ENCODE measurements at regions not wholly inside any gene's neighbourhood (a gene's known extent, or its start where the extent isn't known, plus 50 kb on each side); places are given as distances from the start of the nearest gene placed in this dataset.
"Not testable (repeated sequence)": the region's sequence is repeated elsewhere in the genome, so short reads cannot be mapped to it uniquely, and the experiment has no call there.

- DNase-seq (ENCODE audit: low read depth, low spot score) = no peak
- in situ Hi-C loops (cut with HindIII; ENCODE audit: low pct_unique_long_range_greater_than_20kb, low sequenced_read_pairs) = no loop called here
Measured at GRCh38 chr4:20022471-20022870, 229.2 kb upstream of the SLIT2 start.

GRCh38 chr4:20020056-20020455, 231.6 kb upstream of the SLIT2 start:
- no peak for DNase-seq (ENCODE audit: low read depth, low spot score)
- in situ Hi-C loops (cut with HindIII; ENCODE audit: low pct_unique_long_range_greater_than_20kb, low sequenced_read_pairs) = no loop called here

DNA sequence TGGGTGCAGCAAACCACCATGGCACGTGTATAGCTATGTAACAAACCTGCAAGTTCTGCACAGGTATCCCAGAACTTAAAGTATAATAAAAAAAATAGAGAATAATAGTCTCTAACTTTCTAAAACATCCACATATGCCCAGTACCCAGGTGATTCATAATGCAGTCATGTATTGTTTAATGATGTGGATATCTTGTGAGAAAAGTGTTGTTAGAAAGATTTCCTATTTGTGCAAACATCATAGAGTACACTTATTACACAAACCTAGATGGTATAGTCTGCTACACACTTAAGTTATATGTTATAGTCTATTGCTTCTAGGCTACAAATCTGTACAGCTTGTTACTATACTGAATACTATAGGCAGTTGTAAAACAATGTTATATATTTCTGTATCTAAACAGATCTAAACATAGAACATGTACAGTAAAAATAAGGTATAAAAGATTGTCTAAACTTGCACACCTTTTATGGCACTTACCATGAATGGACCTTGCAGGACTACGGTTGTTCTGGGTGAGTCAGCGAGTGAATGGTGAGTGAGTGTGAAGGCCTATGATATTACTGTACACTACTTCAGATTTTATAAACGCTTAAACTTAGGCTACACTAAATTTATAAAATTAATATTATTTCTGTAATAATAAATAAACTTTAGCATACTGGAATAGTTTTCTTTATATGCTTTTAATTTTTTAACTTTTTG, 232.2 kb upstream of the SLIT2 start:
- in situ Hi-C loops (cut with HindIII; ENCODE audit: low pct_unique_long_range_greater_than_20kb, low sequenced_read_pairs) = no loop called here
- DNase-seq (ENCODE audit: low read depth, low spot score) = no peak

DNA sequence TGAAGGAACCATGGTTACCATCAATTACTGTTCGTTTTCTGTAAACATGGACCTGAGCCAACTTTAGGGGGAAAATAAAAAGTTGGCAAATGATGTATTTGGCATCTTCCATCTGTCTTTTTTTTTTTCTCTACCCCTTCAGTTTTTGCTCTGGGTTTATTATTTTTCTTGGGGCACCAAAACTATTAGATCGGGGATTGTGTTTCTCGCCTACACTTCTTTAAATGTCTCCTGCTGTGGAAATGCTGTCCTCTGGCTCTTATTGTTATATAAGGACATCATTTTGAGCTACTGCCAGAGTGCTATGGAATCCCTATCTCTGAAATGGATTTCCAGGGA, 234.0 kb upstream of the SLIT2 start:
- in situ Hi-C loops (cut with HindIII; ENCODE audit: low pct_unique_long_range_greater_than_20kb, low sequenced_read_pairs) = no loop called here
- DNase-seq (ENCODE audit: low read depth, low spot score) = no peak

DNA sequence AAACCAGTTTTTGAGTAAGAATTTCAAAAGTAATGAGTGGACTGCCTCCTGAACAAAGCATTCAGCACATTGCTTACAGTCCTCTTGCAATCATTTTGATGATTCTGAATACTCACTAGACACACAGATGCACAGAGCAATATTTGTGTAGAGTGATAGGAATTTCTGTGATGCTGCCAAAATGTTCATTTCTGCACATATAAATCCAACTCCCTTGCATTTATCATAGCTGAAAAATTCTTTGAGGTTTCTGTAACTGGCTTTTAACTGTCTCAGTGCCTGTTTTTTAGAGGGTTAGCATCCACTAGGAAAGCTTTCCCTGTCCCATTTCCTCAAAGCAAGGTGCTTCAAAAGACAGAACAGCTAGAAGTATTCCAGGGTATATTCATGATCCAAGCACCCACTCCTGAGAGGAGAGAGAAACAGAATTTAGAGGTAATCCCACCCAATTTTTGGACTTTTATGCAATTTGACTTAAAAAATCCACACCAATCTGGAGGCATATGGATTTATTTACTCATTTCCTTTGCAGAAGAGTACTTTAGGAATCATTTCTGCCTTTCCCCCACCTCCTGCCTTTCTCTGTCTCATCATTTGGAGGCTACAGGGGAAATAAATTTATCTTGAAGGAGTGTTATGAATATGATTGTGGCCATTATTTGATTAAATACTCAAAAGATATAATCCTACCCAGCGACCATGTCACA, 234.5 kb upstream of the SLIT2 start:
- DNase-seq (ENCODE audit: low read depth, low spot score) = no peak
- in situ Hi-C loops (cut with HindIII; ENCODE audit: low pct_unique_long_range_greater_than_20kb, low sequenced_read_pairs) = no loop called here

- in situ Hi-C loops (cut with HindIII; ENCODE audit: low pct_unique_long_range_greater_than_20kb, low sequenced_read_pairs) = no loop called here
- DNase-seq (ENCODE audit: low read depth, low spot score) = no peak
Measured at GRCh38 chr4:20015636-20016224, 236.0 kb upstream of the SLIT2 start.

DNA sequence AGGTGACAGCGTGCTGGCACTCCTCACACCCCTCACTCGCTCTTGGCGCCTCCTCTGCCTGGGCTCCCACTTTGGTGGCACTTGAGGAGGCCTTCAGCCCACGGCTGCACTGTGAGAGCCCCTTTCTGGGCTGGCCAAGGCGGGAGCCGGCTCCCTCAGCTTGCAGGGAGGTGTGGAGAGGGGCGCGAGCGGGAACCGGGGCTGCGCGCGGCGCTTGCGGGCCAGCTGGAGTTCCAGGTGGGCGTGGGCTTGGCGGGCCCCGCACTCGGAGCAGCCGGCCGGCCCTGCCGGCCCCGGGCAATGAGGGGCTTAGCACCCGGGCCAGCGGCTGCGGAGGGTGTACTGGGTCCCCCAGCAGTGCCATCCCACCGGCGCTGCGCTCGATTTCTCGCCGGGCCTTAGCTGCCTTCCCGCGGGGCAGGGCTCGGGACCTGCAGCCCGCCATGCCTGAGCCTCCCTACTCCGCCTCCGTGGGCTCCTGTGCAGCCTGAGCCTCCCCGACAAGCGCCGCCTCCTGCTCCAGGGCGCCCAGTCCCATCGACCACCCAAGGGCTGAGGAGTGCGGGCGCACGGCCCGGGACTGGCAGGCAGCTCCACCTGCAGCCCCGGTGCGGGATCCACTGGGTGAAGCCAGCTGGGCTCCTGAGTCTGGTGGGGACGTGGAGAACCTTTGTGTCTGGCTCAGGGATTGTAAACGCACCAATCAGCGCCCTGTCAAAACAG, 247.7 kb upstream of the SLIT2 start:
- DNase-seq (ENCODE audit: low read depth, low spot score); in situ Hi-C loops (cut with HindIII; ENCODE audit: low pct_unique_long_range_greater_than_20kb, low sequenced_read_pairs): not testable (repeated sequence)

GRCh38 chr4:19999775-20000414, 251.8 kb upstream of the SLIT2 start:
- no peak for DNase-seq (ENCODE audit: low read depth, low spot score)
- in situ Hi-C loops (cut with HindIII; ENCODE audit: low pct_unique_long_range_greater_than_20kb, low sequenced_read_pairs) = no loop called here

GRCh38 chr4:19999276-19999675, 252.4 kb upstream of the SLIT2 start:
- in situ Hi-C loops (cut with HindIII; ENCODE audit: low pct_unique_long_range_greater_than_20kb, low sequenced_read_pairs) = no loop called here
- DNase-seq (ENCODE audit: low read depth, low spot score) = no peak

DNA sequence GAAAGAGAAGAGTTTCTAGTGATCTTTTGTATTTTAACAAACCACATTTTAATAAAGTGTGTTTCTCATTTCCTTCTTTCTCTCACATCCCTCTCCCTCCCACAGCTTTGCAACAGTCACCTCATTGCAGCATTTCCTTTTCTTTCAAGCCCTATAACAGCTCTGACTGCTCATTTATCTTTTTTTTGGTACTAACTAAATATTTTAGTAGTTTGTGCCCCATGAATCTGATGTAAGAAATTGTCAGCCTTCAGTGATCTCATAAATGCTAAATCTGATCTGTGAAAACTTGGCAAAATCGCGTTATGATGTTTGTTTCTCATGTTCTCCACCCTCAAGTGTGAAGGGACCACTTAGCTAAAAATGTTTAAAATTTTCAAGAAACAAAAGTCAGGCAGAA, 258.5 kb upstream of the SLIT2 start:
- in situ Hi-C loops (cut with HindIII; ENCODE audit: low pct_unique_long_range_greater_than_20kb, low sequenced_read_pairs) = no loop called here
- DNase-seq (ENCODE audit: low read depth, low spot score) = no peak

- no peak for DNase-seq (ENCODE audit: low read depth, low spot score)
- in situ Hi-C loops (cut with HindIII; ENCODE audit: low pct_unique_long_range_greater_than_20kb, low sequenced_read_pairs) = no loop called here
Measured at GRCh38 chr4:19992471-19993093, 259.1 kb upstream of the SLIT2 start.

DNA sequence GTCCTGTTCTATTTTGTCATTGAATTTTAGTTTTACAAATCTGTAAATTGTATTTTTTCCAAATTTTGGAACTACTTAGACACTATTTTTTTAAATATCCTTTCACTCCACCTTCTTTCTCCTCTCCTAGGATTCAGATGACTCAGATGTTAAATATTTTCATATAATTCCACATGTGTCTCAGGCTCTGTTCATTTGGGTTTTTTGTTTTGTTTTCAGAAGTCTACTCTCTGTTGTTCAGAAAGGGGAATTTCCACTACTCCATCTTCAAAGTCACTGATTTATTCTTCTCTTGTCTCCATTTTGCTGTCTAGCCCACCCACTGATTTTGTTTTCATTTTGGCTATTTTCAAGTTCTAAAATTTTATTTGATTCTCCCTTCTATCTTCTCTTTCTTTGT, 264.0 kb upstream of the SLIT2 start:
- in situ Hi-C loops (cut with HindIII; ENCODE audit: low pct_unique_long_range_greater_than_20kb, low sequenced_read_pairs) = no loop called here
- DNase-seq (ENCODE audit: low read depth, low spot score) = no peak

DNA sequence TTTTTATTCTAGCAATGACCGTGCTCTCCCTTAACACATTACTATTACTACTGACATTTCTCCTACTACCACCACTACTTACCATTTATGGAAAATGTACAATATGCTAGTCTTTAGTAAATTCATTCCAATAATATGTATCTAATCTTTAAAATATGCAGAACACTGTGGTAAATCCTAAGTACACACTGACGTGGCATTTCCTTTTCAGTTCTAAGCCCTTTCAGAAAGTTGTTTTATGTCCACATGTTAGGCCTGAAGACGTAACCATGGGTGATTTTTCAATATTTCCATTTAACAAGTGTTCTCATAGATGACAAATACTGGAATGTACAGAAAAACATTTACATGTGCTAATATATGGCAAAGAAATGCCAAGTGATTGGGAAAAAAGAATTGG, 268.6 kb upstream of the SLIT2 start:
- DNase-seq (ENCODE audit: low read depth, low spot score) = no peak
- in situ Hi-C loops (cut with HindIII; ENCODE audit: low pct_unique_long_range_greater_than_20kb, low sequenced_read_pairs) = no loop called here

GRCh38 chr4:19982556-19982955, 269.1 kb upstream of the SLIT2 start:
- no peak for DNase-seq (ENCODE audit: low read depth, low spot score)
- in situ Hi-C loops (cut with HindIII; ENCODE audit: low pct_unique_long_range_greater_than_20kb, low sequenced_read_pairs) = no loop called here

DNA sequence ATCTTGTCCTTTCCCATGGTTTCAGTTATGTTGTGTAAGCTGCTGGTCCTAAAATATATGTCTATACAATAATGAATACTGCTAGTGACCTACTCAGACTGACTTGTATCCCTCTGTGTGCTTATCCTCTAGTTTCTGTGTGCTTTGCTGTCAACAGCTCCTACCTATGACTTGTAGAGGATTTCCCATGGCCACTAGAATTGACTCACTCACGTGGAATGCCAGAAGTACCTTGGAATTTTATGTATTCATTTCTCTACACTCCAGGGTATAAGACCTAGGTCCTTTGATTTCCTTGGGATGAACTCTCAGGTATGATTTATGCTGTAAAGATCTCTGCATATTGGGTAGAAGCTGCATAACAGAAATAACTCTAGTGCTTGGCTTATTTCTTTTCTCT, 279.9 kb upstream of the SLIT2 start:
- DNase-seq (ENCODE audit: low read depth, low spot score) = no peak
- in situ Hi-C loops (cut with HindIII; ENCODE audit: low pct_unique_long_range_greater_than_20kb, low sequenced_read_pairs) = no loop called here

- in situ Hi-C loops (cut with HindIII; ENCODE audit: low pct_unique_long_range_greater_than_20kb, low sequenced_read_pairs) = no loop called here
- DNase-seq (ENCODE audit: low read depth, low spot score) = no peak
Measured at GRCh38 chr4:19969492-19969891, 282.2 kb upstream of the SLIT2 start.

DNA sequence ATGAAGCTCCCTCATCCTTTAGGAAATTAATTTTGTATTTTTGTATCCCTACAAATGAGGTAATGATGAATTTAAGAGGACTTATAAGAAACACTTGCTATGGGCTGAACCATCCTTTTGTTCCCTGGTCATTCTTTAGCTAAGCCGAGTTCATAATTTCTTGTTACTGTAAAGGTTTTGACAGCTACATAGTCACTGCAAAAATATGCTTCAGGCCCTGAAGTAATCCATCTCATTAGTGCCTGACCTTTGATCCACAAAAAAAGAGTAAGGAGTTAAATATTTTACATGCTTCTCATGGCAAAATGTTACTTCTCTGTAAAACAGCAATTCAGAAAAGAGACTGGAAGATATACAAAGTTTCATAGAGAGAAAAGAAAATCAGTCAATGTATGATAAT, 290.6 kb upstream of the SLIT2 start:
- in situ Hi-C loops (cut with HindIII; ENCODE audit: low pct_unique_long_range_greater_than_20kb, low sequenced_read_pairs) = no loop called here
- DNase-seq (ENCODE audit: low read depth, low spot score) = no peak

- in situ Hi-C loops (cut with HindIII; ENCODE audit: low pct_unique_long_range_greater_than_20kb, low sequenced_read_pairs) = no loop called here
Measured at GRCh38 chr4:19958848-19959247, 292.9 kb upstream of the SLIT2 start.

More at GRCh38 chr4:19958848-19959247, 292.9 kb upstream of the SLIT2 start:
- no peak for DNase-seq (ENCODE audit: low read depth, low spot score)

All from SK-MEL-5 (cell line).